NCI-H1092 (cell line): ENCODE measurements at regions not wholly inside any gene's neighbourhood (a gene's known extent, or its start where the extent isn't known, plus 50 kb on each side); places are given as distances from the start of the nearest gene placed in this dataset.
"Not testable (repeated sequence)": the region's sequence is repeated elsewhere in the genome, so short reads cannot be mapped to it uniquely, and the experiment has no call there.

Source experiments
- DNase-seq: peaks from one replicate; lab custom pipeline; 2025; lab: John Stamatoyannopoulos, UW

DNA sequence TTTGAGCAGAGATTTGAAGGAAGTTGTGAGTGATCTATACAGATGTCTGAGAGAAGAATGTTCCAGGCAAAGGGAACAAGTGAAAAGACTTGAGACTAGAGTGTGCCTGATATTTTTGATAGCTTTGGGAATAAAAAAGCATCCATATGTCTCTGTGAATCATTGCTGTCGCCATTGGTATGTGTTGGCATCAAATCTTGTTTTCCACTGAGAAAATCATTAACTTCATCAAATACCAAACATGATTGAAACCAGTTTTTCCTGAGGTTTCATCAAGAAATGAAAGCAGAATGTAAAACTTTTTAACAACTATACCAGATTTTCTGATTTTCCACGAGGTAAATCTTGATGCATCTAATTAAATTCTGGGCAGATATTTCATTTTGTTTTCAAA lies 862.6 kb downstream of the DIAPH3 start:
- no peak for DNase-seq

GRCh38 chr13:59303433-59303832 lies 860.3 kb downstream of the DIAPH3 start:
- peak; percentile 19 for DNase-seq

DNA sequence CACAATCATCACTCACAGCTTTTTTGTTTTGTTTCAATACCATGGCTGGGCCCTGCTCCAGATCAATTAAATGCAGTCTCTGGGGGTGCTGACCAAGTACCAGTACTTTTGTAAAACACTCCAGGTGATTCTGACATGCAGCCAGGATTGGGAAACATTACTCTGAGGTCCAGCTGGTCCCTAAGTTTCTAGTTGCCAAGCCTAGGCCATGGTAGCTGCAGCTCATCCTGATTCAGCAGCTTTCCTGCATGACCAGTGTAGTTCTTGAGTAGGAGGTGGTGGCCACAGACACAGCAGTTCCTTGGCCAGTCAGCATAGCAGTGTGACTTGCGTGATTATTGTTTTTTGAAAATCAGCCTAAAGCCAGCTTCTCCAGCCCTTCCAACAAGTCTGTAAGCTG lies 859.1 kb downstream of the DIAPH3 start:
- DNase-seq: peak; percentile 78

- DNase-seq: no peak
Measured at GRCh38 chr13:59305896-59306295, 857.8 kb downstream of the DIAPH3 start.

GRCh38 chr13:59312776-59313175 lies 851.0 kb downstream of the DIAPH3 start:
- DNase-seq: no peak

DNA sequence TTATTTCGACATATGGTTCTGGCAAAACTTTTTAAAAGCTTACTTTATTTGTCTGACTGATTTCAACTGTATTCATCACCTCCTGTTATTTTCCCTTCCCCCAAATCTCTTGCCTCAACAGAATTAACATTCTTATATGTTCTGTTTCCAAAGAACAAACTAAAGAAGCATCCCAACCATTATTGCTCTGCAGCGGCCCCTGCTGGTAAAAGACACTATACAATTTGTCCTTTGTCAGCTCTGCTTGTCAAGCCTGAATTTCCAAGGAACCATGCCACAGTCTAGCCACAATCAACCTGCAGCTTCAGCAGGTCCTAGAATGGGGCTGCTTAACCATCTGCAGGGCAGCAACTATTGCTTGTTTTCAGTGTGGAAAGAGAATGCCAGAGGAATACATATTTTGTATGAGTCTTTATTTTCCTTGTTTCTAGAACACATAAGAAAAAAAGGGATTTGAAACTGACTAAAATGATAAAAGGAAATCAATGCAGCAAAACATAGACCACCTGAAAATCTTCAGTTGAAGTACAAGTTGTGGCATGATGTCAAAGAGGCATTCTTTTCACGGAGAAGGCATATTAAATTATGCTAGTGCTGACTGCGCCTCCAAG lies 845.3 kb downstream of the DIAPH3 start:
- DNase-seq: peak; percentile 90

GRCh38 chr13:59319276-59319675 lies 844.5 kb downstream of the DIAPH3 start:
- no peak for DNase-seq

DNA sequence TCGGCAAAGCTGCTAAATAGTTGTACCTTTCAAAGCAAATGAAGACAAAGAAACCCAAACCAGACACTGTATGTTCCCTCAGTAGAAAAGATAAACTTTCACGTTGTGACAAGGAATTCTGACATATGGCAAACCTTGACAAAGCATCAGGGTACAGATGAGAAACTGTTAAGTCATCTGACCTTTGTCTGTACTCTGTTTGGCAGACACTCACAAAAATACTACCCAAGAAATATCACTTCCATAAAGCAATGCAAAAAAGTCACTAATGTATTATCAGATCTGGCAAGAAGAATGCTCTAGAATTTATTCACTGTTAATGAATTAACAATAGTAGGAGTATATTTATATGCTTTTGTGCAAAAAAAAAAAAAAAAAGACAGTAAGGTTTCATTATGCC lies 843.7 kb downstream of the DIAPH3 start:
- no peak for DNase-seq

DNA sequence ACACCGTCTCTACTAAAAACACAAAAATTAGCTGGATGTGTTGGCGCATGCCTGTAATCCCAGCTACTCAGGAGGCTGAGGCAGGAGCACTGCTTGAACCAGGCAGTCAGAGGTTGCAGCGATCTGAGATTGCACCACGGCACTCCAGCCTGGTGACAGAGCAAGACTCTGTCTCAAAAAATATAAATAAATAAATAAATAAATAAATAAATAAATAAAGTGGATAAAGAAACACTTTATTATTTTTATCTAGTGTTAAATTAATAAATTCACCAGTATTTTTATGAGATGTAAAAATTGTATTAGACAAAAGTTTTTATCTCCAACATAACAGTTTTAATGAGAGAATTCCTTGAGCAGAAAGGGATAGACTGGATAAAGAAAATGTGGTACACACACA lies 839.3 kb downstream of the DIAPH3 start:
- not testable (repeated sequence) for DNase-seq

- no peak for DNase-seq
Measured at GRCh38 chr13:59326717-59327116, 837.0 kb downstream of the DIAPH3 start.

GRCh38 chr13:59330764-59331163 lies 833.0 kb downstream of the DIAPH3 start:
- no peak for DNase-seq

- DNase-seq: no peak
Measured at GRCh38 chr13:59332966-59333365, 830.8 kb downstream of the DIAPH3 start.

DNA sequence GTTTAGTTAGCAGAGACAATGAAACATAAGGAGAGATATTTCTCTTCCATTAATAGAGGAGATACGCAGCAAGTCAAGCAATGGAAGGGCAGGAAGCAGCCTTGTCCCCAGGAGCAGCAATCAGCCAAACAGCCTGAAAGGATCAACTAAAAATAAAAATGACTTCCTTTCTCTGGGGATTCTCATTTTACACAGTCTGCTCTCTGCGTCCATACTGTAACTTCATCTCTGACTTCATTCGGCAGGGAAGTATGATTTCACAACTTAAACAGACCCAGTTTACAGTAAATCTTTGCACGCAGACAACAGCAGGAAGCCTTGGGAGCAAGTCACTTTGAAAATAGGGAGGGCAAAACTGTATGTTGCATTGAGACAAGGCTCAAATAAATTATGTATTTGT lies 826.7 kb downstream of the DIAPH3 start:
- no peak for DNase-seq

DNA sequence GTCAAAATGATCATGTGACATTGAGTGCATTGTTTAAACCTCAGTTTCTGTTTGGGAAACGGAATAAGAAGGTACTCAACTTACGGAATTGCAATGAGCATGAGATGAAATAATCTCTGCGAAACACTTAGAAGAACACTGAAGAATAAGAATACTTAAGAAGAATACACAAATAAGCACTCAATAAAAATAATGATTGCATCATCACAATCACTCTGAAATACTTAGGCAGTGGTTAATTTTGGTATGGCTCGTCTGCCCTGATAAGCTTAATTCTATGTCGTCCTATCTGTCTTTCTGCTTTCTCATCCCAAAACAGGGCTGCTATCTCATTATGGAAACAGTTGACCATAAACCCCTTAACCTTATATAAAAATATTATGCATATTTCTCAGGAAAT lies 823.6 kb downstream of the DIAPH3 start:
- DNase-seq: no peak

GRCh38 chr13:59340581-59340980 lies 823.1 kb downstream of the DIAPH3 start:
- no peak for DNase-seq

GRCh38 chr13:59342400-59342799 lies 821.3 kb downstream of the DIAPH3 start:
- DNase-seq: no peak

GRCh38 chr13:59343132-59343531 lies 820.6 kb downstream of the DIAPH3 start:
- DNase-seq: no peak

DNA sequence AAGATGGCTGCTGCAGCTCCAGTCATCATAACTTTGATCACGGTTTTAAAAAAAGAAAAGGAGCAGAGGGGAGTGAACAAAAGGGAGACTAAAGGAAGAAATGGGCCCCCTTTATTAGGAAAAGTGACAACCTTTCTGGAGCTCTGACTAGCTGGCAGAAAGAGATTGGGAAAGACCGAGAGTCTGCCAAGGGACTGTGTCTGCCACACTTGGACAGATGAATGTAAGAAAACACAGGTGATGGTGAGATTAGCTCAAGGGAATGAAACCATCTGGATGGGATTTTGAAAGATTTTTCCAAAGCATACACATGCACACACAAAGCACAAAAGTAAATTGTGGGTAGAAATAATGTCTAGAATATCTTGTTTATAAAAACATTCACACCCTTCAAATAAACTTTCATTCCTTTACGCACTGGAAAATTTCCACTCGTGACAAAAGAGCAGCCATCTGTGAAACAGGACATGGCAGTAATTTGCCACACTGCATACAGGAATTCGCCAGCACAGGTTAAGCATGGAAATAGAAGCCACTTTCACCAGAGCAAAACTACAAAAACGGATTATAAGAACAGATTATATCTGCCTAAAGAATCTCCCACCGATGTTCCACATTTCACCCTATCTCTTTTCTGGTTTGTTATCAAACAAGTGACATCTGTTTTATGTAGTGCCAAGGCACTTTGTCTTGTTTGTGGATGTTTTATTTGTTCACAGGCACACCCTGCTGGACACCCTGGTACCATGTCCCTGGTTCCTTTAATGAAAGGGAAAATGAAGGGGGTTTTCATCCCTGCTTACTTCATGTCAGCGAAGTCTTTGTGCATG lies 819.5 kb downstream of the DIAPH3 start:
- no peak for DNase-seq

- DNase-seq: no peak
Measured at GRCh38 chr13:59345311-59345710, 818.4 kb downstream of the DIAPH3 start.

GRCh38 chr13:59346999-59347723 lies 816.6 kb downstream of the DIAPH3 start:
- no peak for DNase-seq

- DNase-seq: no peak
Measured at GRCh38 chr13:59348617-59349016, 815.1 kb downstream of the DIAPH3 start.

DNA sequence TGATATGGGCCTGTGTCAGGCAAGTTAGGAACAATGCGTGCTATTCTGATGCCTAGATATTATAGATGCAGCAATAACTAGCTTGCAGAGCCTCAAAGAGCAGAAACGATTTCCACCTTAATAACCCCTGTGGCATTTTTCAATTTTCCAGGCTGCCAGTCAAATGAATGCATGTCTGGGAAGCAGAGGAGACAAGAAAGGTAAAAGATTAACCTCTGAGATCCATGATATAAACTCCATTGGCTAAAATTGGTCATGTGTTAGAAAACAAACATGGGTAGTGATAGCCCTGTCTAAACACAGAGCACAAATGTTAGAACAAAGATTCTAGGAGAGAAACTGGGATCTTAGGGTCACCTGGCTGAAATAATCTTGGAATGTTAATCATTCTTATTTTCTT lies 811.1 kb downstream of the DIAPH3 start:
- DNase-seq: no peak
